ENCODE measurements at regions not wholly inside any gene's neighbourhood (a gene's known extent, or its start where the extent isn't known, plus 50 kb on each side); places are given as distances from the start of the nearest gene placed in this dataset.

- no peaks in the 10 kb centered on the region for H3K79me2 ChIP-seq (ENCODE audit: insufficient read depth)
- H3K27me3 ChIP-seq (replicated peaks; ENCODE audit: insufficient read depth) = no peaks in the 10 kb centered on the region
- TF ChIP-seq EZH2phosphoT487 (IDR thresholded peaks at IDR 0.05; ENCODE audit: insufficient read depth, low read depth) = no peak
- TF ChIP-seq EZH2 (IDR thresholded peaks at IDR 0.05; ENCODE audit: insufficient read depth, poor library complexity, severe bottlenecking) = no peak
- no peak overlapping the region for H2AFZ ChIP-seq
- H3K9ac ChIP-seq = no peak overlapping the region
- in situ Hi-C loops (cut with MboI) = no loop called here
- H3K9me2 ChIP-seq (ENCODE audit: insufficient read depth) = no peaks in the 10 kb centered on the region
- no peak overlapping the region for H3K4me2 ChIP-seq (ENCODE audit: unreplicated experiment)
- H3K9me3 ChIP-seq (ENCODE audit: low read depth) = no peaks in the 10 kb centered on the region
- WGBS, 2 experiments (ENCODE audit: low coverage in 1 of 2, low lambda C conversion rate in 2 of 2, missing lambda C conversion rate in 2 of 2) = 36 to 40% methylated on average over 5 of the region's 5 CpGs
- H3F3A ChIP-seq (ENCODE audit: insufficient read depth) = no peaks in the 10 kb centered on the region
- no peak for DNase-seq
- H3K36me3 ChIP-seq (ENCODE audit: low read depth) = no peaks in the 10 kb centered on the region
- H3K4me1 ChIP-seq (ENCODE audit: insufficient read depth) = no peaks in the 10 kb centered on the region
- H3K4me3 ChIP-seq = no peak overlapping the region
- H4K20me1 ChIP-seq (ENCODE audit: insufficient read depth) = no peaks in the 10 kb centered on the region
- H3K27ac ChIP-seq = no peak overlapping the region
Observed at GRCh38 chr10:130933008-130933390, 378.5 kb downstream of the TCERG1L start.

DNA sequence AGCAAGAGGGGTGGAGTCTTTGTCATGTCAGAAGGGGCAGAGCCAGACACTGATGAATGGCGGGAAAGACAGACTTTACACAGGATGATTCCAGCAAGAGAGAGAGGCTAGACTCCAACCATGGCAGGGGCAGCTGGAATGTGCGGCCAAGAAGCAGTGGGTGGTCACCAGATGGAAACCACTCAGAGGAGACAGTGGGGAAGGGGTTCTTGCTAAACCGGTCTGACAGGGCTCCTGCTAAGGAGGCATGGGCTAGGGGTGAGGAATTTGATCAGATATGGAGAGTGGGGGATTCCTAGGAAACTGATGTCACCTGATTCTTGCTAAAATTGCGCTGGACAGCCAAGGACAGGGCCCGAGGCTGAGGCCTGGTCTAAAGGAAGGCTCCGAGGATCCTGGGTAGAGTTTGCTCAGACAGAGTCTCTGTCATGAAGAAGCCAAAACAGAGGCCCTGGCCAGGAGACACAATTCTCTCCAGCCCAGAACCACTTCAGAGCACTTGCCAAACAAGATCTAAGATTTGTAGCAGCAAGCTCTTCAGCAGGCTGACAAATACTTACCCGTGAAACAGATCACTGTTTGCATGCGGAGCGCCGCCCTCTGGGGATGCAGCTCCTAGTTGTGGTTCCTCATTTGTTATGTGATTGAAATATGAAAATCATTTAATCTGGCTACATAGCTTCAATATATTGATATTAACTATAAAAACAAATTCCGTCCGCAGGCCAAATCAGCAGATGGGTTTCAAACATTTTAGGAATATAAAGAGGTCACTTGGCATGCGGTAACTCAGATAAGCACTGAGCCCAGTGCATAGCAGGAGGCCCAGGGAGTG is 377.0 kb downstream of the TCERG1L start:
- DNase-seq = no peak
- H3K79me2 ChIP-seq (ENCODE audit: insufficient read depth) = no peaks in the 10 kb centered on the region
- no peaks in the 10 kb centered on the region for H3K4me1 ChIP-seq (ENCODE audit: insufficient read depth)
- H3K4me2 ChIP-seq (ENCODE audit: unreplicated experiment) = no peak overlapping the region
- H4K20me1 ChIP-seq (ENCODE audit: insufficient read depth) = no peaks in the 10 kb centered on the region
- H3F3A ChIP-seq (ENCODE audit: insufficient read depth) = no peaks in the 10 kb centered on the region
- no peaks in the 10 kb centered on the region for H3K9me3 ChIP-seq (ENCODE audit: low read depth)
- H2AFZ ChIP-seq = no peak overlapping the region
- H3K36me3 ChIP-seq (ENCODE audit: low read depth) = no peaks in the 10 kb centered on the region
- WGBS, 2 experiments (ENCODE audit: low coverage in 1 of 2, low lambda C conversion rate in 2 of 2, missing lambda C conversion rate in 2 of 2) = 24 to 29% methylated on average over 13 of the region's 13 CpGs
- H3K27me3 ChIP-seq (replicated peaks; ENCODE audit: insufficient read depth) = no peaks in the 10 kb centered on the region
- in situ Hi-C loops (cut with MboI) = no loop called here
- no peak overlapping the region for H3K9ac ChIP-seq
- H3K27ac ChIP-seq = no peak overlapping the region
- H3K4me3 ChIP-seq = no peak overlapping the region
- H3K9me2 ChIP-seq (ENCODE audit: insufficient read depth) = no peaks in the 10 kb centered on the region
- TF ChIP-seq EZH2phosphoT487 (IDR thresholded peaks at IDR 0.05; ENCODE audit: insufficient read depth, low read depth) = no peak
- no peak for TF ChIP-seq EZH2 (IDR thresholded peaks at IDR 0.05; ENCODE audit: insufficient read depth, poor library complexity, severe bottlenecking)

- no peak for DNase-seq
- TF ChIP-seq EZH2 (IDR thresholded peaks at IDR 0.05; ENCODE audit: insufficient read depth, poor library complexity, severe bottlenecking) = no peak
- TF ChIP-seq EZH2phosphoT487 (IDR thresholded peaks at IDR 0.05; ENCODE audit: insufficient read depth, low read depth) = no peak
- Histone ChIP-seq H4K20me1 (ENCODE audit: insufficient read depth) (no peaks in the 10 kb centered on the region), H2AFZ (no peak overlapping the region), H3K27me3 (replicated peaks; ENCODE audit: insufficient read depth) (no peaks in the 10 kb centered on the region), H3K9me3 (ENCODE audit: low read depth) (no peaks in the 10 kb centered on the region), H3F3A (ENCODE audit: insufficient read depth) (no peaks in the 10 kb centered on the region), H3K9ac (no peak overlapping the region), H3K79me2 (ENCODE audit: insufficient read depth) (no peaks in the 10 kb centered on the region), H3K27ac (no peak overlapping the region), H3K4me3 (no peak overlapping the region), H3K4me1 (ENCODE audit: insufficient read depth) (no peaks in the 10 kb centered on the region), H3K4me2 (ENCODE audit: unreplicated experiment) (no peak overlapping the region), H3K9me2 (ENCODE audit: insufficient read depth) (no peaks in the 10 kb centered on the region), H3K36me3 (ENCODE audit: low read depth) (no peaks in the 10 kb centered on the region)
- in situ Hi-C loops (cut with MboI) = no loop called here
- WGBS, 2 experiments (ENCODE audit: low coverage in 1 of 2, low lambda C conversion rate in 2 of 2, missing lambda C conversion rate in 2 of 2) = 11 to 12% methylated on average over 5 of the region's 5 CpGs
Observed at GRCh38 chr10:130935128-130935439, 376.4 kb downstream of the TCERG1L start.

GRCh38 chr10:130935897-130936550 is 375.5 kb downstream of the TCERG1L start:
- Histone ChIP-seq H3K4me1 (ENCODE audit: insufficient read depth) (no peaks in the 10 kb centered on the region), H3K27me3 (replicated peaks; ENCODE audit: insufficient read depth) (no peaks in the 10 kb centered on the region), H3K79me2 (ENCODE audit: insufficient read depth) (no peaks in the 10 kb centered on the region), H3K4me2 (ENCODE audit: unreplicated experiment) (no peak overlapping the region), H3K9ac (no peak overlapping the region), H4K20me1 (ENCODE audit: insufficient read depth) (no peaks in the 10 kb centered on the region), H3K4me3 (no peak overlapping the region), H3K9me2 (ENCODE audit: insufficient read depth) (no peaks in the 10 kb centered on the region), H3K9me3 (ENCODE audit: low read depth) (no peaks in the 10 kb centered on the region), H3F3A (ENCODE audit: insufficient read depth) (no peaks in the 10 kb centered on the region), H2AFZ (no peak overlapping the region), H3K36me3 (ENCODE audit: low read depth) (no peaks in the 10 kb centered on the region), H3K27ac (no peak overlapping the region)
- in situ Hi-C loops (cut with MboI) = no loop called here
- DNase-seq = no peak
- TF ChIP-seq EZH2 (IDR thresholded peaks at IDR 0.05; ENCODE audit: insufficient read depth, poor library complexity, severe bottlenecking) (no peak), EZH2phosphoT487 (IDR thresholded peaks at IDR 0.05; ENCODE audit: insufficient read depth, low read depth) (no peak)
- WGBS, 2 experiments (ENCODE audit: low coverage in 1 of 2, low lambda C conversion rate in 2 of 2, missing lambda C conversion rate in 2 of 2) = 16 to 19% methylated on average over 9 of the region's 9 CpGs

Measured in GM23248 (cell line).